ENCODE measurements at regions not wholly inside any gene's neighbourhood (a gene's known extent, or its start where the extent isn't known, plus 50 kb on each side); places are given as distances from the start of the nearest gene placed in this dataset.

- no peaks in the 10 kb centered on the region for H3K36me3 ChIP-seq (ENCODE audit: insufficient read depth, low read length, poor library complexity, severe bottlenecking)
- no peaks in the 10 kb centered on the region for H3K4me1 ChIP-seq (ENCODE audit: insufficient read depth, low read length, poor library complexity, severe bottlenecking)
- POLR2A ChIA-PET (ENCODE audit: low non-redundant PET) = no interaction called here
- CTCF ChIA-PET = no interaction called here
- no peak overlapping the region for H3K4me3 ChIP-seq (ENCODE audit: low read depth, low read length, poor library complexity, severe bottlenecking)
- TF ChIP-seq CTCF (conservative IDR thresholded peaks at IDR 0.05; ENCODE audit: low read depth, low read length) = no peak
- no peak for TF ChIP-seq EZH2 (IDR thresholded peaks at IDR 0.05; ENCODE audit: borderline replicate concordance, low read depth, low read length, poor library complexity, severe bottlenecking)
- no peak for DNase-seq (ENCODE audit: low spot score)
- no peak overlapping the region for H3K27ac ChIP-seq (ENCODE audit: low read depth, low read length, poor library complexity, severe bottlenecking)
- H3K9me3 ChIP-seq (ENCODE audit: low read depth, low read length, poor library complexity, severe bottlenecking) = peaks cover 3% of the 10 kb centered on the region
- intact Hi-C loops (cut with micrococcal nuclease; ENCODE audit: unreplicated experiment) = no loop called here
- BruUV-seq (replicated peaks) = no TSS peak
- no peaks in the 10 kb centered on the region for H3K27me3 ChIP-seq (replicated peaks; ENCODE audit: insufficient read depth, low read depth, low read length, poor library complexity)
Measured at GRCh38 chr2:226143091-226143490, 656.5 kb downstream of the IRS1 start.

GRCh38 chr2:226142463-226142862 lies 657.2 kb downstream of the IRS1 start:
- no peak for DNase-seq (ENCODE audit: low spot score)
- no TSS peak for BruUV-seq (replicated peaks)
- intact Hi-C loops (cut with micrococcal nuclease; ENCODE audit: unreplicated experiment) = no loop called here
- no peaks in the 10 kb centered on the region for H3K27me3 ChIP-seq (replicated peaks; ENCODE audit: insufficient read depth, low read depth, low read length, poor library complexity)
- TF ChIP-seq CTCF (conservative IDR thresholded peaks at IDR 0.05; ENCODE audit: low read depth, low read length) = no peak
- TF ChIP-seq EZH2 (IDR thresholded peaks at IDR 0.05; ENCODE audit: borderline replicate concordance, low read depth, low read length, poor library complexity, severe bottlenecking) = no peak
- POLR2A ChIA-PET (ENCODE audit: low non-redundant PET) = no interaction called here
- no peaks in the 10 kb centered on the region for H3K4me1 ChIP-seq (ENCODE audit: insufficient read depth, low read length, poor library complexity, severe bottlenecking)
- H3K36me3 ChIP-seq (ENCODE audit: insufficient read depth, low read length, poor library complexity, severe bottlenecking) = no peaks in the 10 kb centered on the region
- peaks cover under 1% of the 10 kb centered on the region for H3K9me3 ChIP-seq (ENCODE audit: low read depth, low read length, poor library complexity, severe bottlenecking)
- no peak overlapping the region for H3K27ac ChIP-seq (ENCODE audit: low read depth, low read length, poor library complexity, severe bottlenecking)
- H3K4me3 ChIP-seq (ENCODE audit: low read depth, low read length, poor library complexity, severe bottlenecking) = no peak overlapping the region
- CTCF ChIA-PET = no interaction called here

GRCh38 chr2:226140594-226140993 lies 659.0 kb downstream of the IRS1 start:
- Histone ChIP-seq H3K27me3 (replicated peaks; ENCODE audit: insufficient read depth, low read depth, low read length, poor library complexity) (no peaks in the 10 kb centered on the region), H3K4me1 (ENCODE audit: insufficient read depth, low read length, poor library complexity, severe bottlenecking) (no peaks in the 10 kb centered on the region), H3K27ac (ENCODE audit: low read depth, low read length, poor library complexity, severe bottlenecking) (no peak overlapping the region), H3K4me3 (ENCODE audit: low read depth, low read length, poor library complexity, severe bottlenecking) (no peak overlapping the region), H3K9me3 (ENCODE audit: low read depth, low read length, poor library complexity, severe bottlenecking) (no peaks in the 10 kb centered on the region), H3K36me3 (ENCODE audit: insufficient read depth, low read length, poor library complexity, severe bottlenecking) (no peaks in the 10 kb centered on the region)
- TF ChIP-seq CTCF (conservative IDR thresholded peaks at IDR 0.05; ENCODE audit: low read depth, low read length) (no peak), EZH2 (IDR thresholded peaks at IDR 0.05; ENCODE audit: borderline replicate concordance, low read depth, low read length, poor library complexity, severe bottlenecking) (no peak)
- ChIA-PET CTCF (no interaction called here), POLR2A (ENCODE audit: low non-redundant PET) (no interaction called here)
- DNase-seq (ENCODE audit: low spot score) = no peak
- no TSS peak for BruUV-seq (replicated peaks)
- intact Hi-C loops (cut with micrococcal nuclease; ENCODE audit: unreplicated experiment) = no loop called here

Measured in A673 (cell line).